K562 (cell line): ENCODE measurements at regions not wholly inside any gene's neighbourhood (a gene's known extent, or its start where the extent isn't known, plus 50 kb on each side); places are given as distances from the start of the nearest gene placed in this dataset.

Experiments
- ATAC-seq: fragments of 200-7000 bp; cut with Tn5 transposase; 3 replicates; pipeline ENCODE4 v1.9.1; 2020; ENCODE audit warnings: moderate library complexity
- BruUV-seq: library from RNA; stranded (reverse); fragments of 400-500 nt; replicated peaks from 2 replicates; lab custom pipeline; 2021; lab: Mats Ljungman, UMichigan
- CTCF ChIA-PET: fragments of 300-600 bp; formaldehyde crosslinking; extraction: SDS; loops from one replicate; lab custom pipeline; 2021; ENCODE audit warnings: low intra/inter-chr PET ratio; lab: Yijun Ruan, JAX
- POLR2A ChIA-PET: fragments of 300-600, 350-650 bp; sonication (Branson Sonifier 250); formaldehyde crosslinking; extraction: SDS; loops from one replicate; lab custom pipeline; 2021; ENCODE audit warnings: antibody characterized with exemption, inconsistent platforms; lab: Yijun Ruan, JAX
- DNase-seq, 4 experiments: peaks; one replicate each; pipeline versions ENCODE4 v3.0.0 to v3.0.0-alpha.2; 2011 to 2018; ENCODE audit warnings: low spot score in 3 of 4, mixed read lengths in 3 of 4; ENCODE audit errors: extremely low read depth in 1 of 4
- FAIRE-seq: peaks from 2 replicates; lab custom pipeline; 2011; peaks lifted over from hg19 to GRCh38; lab: Jason Lieb, UNC
- H2AFZ ChIP-seq: 2 replicates; pipeline ENCODE4 v1.6.0; 2011; ENCODE audit warnings: low read depth, low read length, control low read depth, inconsistent platforms
- H3K27ac ChIP-seq: fragments of 200-600 bp; 3 replicates; pipeline ENCODE4 v1.8.0; 2011; ENCODE audit warnings: low read depth, mild to moderate bottlenecking, control low read depth, inconsistent platforms, low read length, moderate library complexity, mixed read lengths; ENCODE audit errors: extremely low read depth
- H3K27me3 ChIP-seq, 2 experiments: fragments of 300-600 bp in 1 of 2; 2 replicates in 1 of 2; 3 replicates in 1 of 2; pipeline versions ENCODE4 v1.6.0 to v1.8.0; 2011; ENCODE audit warnings: inconsistent platforms in 2 of 2, low read length in 2 of 2, mild to moderate bottlenecking in 1 of 2, mixed read lengths in 1 of 2, moderate library complexity in 1 of 2; ENCODE audit not compliant: control insufficient read depth in 2 of 2, insufficient read depth in 2 of 2
- H3K36me3 ChIP-seq: fragments of 300-600 bp; 3 replicates; pipeline ENCODE4 v1.8.0; 2011; ENCODE audit warnings: mild to moderate bottlenecking, low read length, inconsistent platforms; ENCODE audit not compliant: control insufficient read depth, insufficient read depth
- H3K4me1 ChIP-seq, 2 experiments: fragments of 200-600 bp in 1 of 2; replicated peaks in 1 of 2; 2 replicates in 1 of 2; 3 replicates in 1 of 2; pipeline versions ENCODE4 v1.5.1 to v1.8.0; 2011; ENCODE audit warnings: inconsistent platforms in 2 of 2, low read length in 2 of 2, mild to moderate bottlenecking in 1 of 2, mixed read lengths in 1 of 2, moderate library complexity in 1 of 2; ENCODE audit not compliant: control insufficient read depth in 2 of 2, insufficient read depth in 2 of 2
- H3K4me2 ChIP-seq: 2 replicates; pipeline ENCODE4 v1.6.1; 2011; ENCODE audit warnings: low read length, control low read depth, inconsistent platforms, mixed read lengths; ENCODE audit not compliant: insufficient read depth
- H3K4me3 ChIP-seq: fragments of 200-600 bp; sonication (generic), shearing (Covaris generic); 2 replicates; pipeline ENCODE4 v1.5.1; 2016; ENCODE audit warnings: control low read depth, inconsistent platforms
- H3K79me2 ChIP-seq: fragments of 200-600 bp; 3 replicates; pipeline ENCODE4 v1.8.0; 2011; ENCODE audit warnings: low read length, inconsistent platforms; ENCODE audit not compliant: control insufficient read depth, insufficient read depth
- H3K9ac ChIP-seq, 2 experiments: 2 replicates each; pipeline versions ENCODE4 v1.6.0 to v1.6.1; 2011; ENCODE audit warnings: low read depth in 2 of 2, low read length in 2 of 2, control low read depth in 1 of 2, inconsistent platforms in 1 of 2, mild to moderate bottlenecking in 1 of 2, mixed read lengths in 1 of 2; ENCODE audit not compliant: insufficient read depth in 1 of 2
- H3K9me1 ChIP-seq: one replicate; pipeline ENCODE4 v1.6.0; 2011; ENCODE audit warnings: inconsistent platforms, mild to moderate bottlenecking, low read length, moderate library complexity; ENCODE audit not compliant: control insufficient read depth, insufficient read depth
- H3K9me3 ChIP-seq: replicated peaks from 2 replicates; pipeline ENCODE4 v1.5.1; 2011; ENCODE audit warnings: low read depth, low read length, inconsistent platforms; ENCODE audit not compliant: control insufficient read depth, insufficient read depth
- H4K20me1 ChIP-seq: replicated peaks from 2 replicates; pipeline ENCODE4 v1.6.1; 2011; ENCODE audit warnings: low read length, inconsistent platforms, mixed read lengths; ENCODE audit not compliant: control insufficient read depth, insufficient read depth
- CEBPG ChIP-seq, 3 experiments: fragments of 200-800 bp in 1 of 3; sonication (Bioruptor generic) in 1 of 3; sonication (generic) in 1 of 3; formaldehyde crosslinking in 1 of 3; IDR thresholded peaks in 2 of 3; conservative IDR thresholded peaks in 1 of 3; 2 replicates each; pipeline versions ENCODE4 v1.6.1 to v1.8.0; 2016 to 2022; ENCODE audit warnings: missing compliant biosample characterization in 2 of 3, missing genetic modification characterization in 2 of 3, mild to moderate bottlenecking in 1 of 3, missing genetic modification reagents in 1 of 3
- FOSL1 ChIP-seq: fragments of 200-800 bp; sonication (Bioruptor generic); conservative IDR thresholded peaks from 2 replicates; pipeline ENCODE4 v1.6.1; 2016; ENCODE audit warnings: missing genetic modification characterization, missing compliant biosample characterization
- JUN ChIP-seq, 2 experiments: sonication (generic) in 1 of 2; formaldehyde crosslinking in 1 of 2; IDR thresholded peaks; 2 replicates each; pipeline versions ENCODE4 v1.6.1 to v1.8.0; 2012 to 2022; ENCODE audit warnings: borderline replicate concordance in 2 of 2, mild to moderate bottlenecking in 2 of 2, improper control_type of control experiment in 1 of 2, low read depth in 1 of 2, low read length in 1 of 2, missing genetic modification reagents in 1 of 2
- JUND ChIP-seq, 2 experiments: IDR thresholded peaks; 2 replicates in 1 of 2; 3 replicates in 1 of 2; pipeline ENCODE4 v1.6.1; 2011; ENCODE audit warnings: borderline replicate concordance in 2 of 2, low read depth in 2 of 2, low read length in 2 of 2, improper control_type of control experiment in 1 of 2, missing biosample characterization in 1 of 2, missing genetic modification characterization in 1 of 2, missing genetic modification reagents in 1 of 2
- MEIS2 ChIP-seq: fragments of 450-650 bp; IDR thresholded peaks from 2 replicates; pipeline ENCODE4 v1.6.1; 2014; ENCODE audit warnings: mild to moderate bottlenecking; ENCODE audit not compliant: partially characterized antibody
- MYC ChIP-seq, 2 experiments: fragments of 250-450 bp in 1 of 2; sonication (Bioruptor Pico) in 1 of 2; IDR thresholded peaks; 2 replicates each; pipeline versions ENCODE4 v1.5.1 to v1.6.1; 2012 to 2021; ENCODE audit warnings: low read depth in 2 of 2, borderline replicate concordance in 1 of 2, improper control_type of control experiment in 1 of 2, low read length in 1 of 2, mild to moderate bottlenecking in 1 of 2, moderate library complexity in 1 of 2
- RCOR1 ChIP-seq, 2 experiments: IDR thresholded peaks; 2 replicates each; pipeline ENCODE4 v1.6.1; 2012; ENCODE audit warnings: low read depth in 2 of 2, low read length in 2 of 2, borderline replicate concordance in 1 of 2, improper control_type of control experiment in 1 of 2
- TAF9B ChIP-seq: fragments of 450-650 bp; IDR thresholded peaks from 2 replicates; pipeline ENCODE4 v1.6.1; 2018; ENCODE audit warnings: mild to moderate bottlenecking; ENCODE audit not compliant: partially characterized antibody
- ZNF212 ChIP-seq: fragments of 450-650 bp; formaldehyde crosslinking; IDR thresholded peaks from 2 replicates; pipeline ENCODE4 v1.4.0; 2020; ENCODE audit warnings: mild to moderate bottlenecking
- ZNF384 ChIP-seq: IDR thresholded peaks from 2 replicates; pipeline ENCODE4 v1.6.1; 2012; ENCODE audit warnings: low read depth, low read length, improper control_type of control experiment
- WGBS: fragments of 100-300 bp; shearing (Covaris generic); methylation state at CpG from one replicate; pipeline ENCODE4 v1.1.6; 2016; ENCODE audit warnings: low coverage, mixed read lengths; ENCODE audit not compliant: insufficient coverage; ENCODE audit errors: missing lambda C conversion rate; 5-methylcytosine and 5-hydroxymethylcytosine counted together
- in situ Hi-C: fragments of 300-500 bp; cut with MboI; formaldehyde crosslinking; loops from 4 replicates; pipeline ENCODE4 v1.15.0; 2018; ENCODE audit warnings: inconsistent platforms, mixed read lengths
- intact Hi-C: fragments of 100-400 bp; cut with micrococcal nuclease; formaldehyde crosslinking; loops from 2 replicates; pipeline ENCODE4 v1.14.2; 2022
- TF ChIP-seq, protein P1 (sequence below): fragments of 450-650 bp; IDR thresholded peaks from 2 replicates; pipeline ENCODE4 v1.6.1; 2016
- TF ChIP-seq, protein P2 (sequence below), 2 experiments: IDR thresholded peaks in 1 of 2; conservative IDR thresholded peaks in 1 of 2; 2 replicates each; pipeline ENCODE4 v1.6.1; 2016; ENCODE audit warnings: low read depth in 2 of 2, mild to moderate bottlenecking in 1 of 2, missing compliant biosample characterization in 1 of 2, missing genetic modification characterization in 1 of 2, moderate library complexity in 1 of 2
- TF ChIP-seq, protein P3 (sequence below): fragments of 200-800 bp; sonication (Bioruptor generic); IDR thresholded peaks from 2 replicates; pipeline ENCODE4 v1.6.1; 2017; ENCODE audit warnings: missing genetic modification characterization, missing compliant biosample characterization

DNA sequence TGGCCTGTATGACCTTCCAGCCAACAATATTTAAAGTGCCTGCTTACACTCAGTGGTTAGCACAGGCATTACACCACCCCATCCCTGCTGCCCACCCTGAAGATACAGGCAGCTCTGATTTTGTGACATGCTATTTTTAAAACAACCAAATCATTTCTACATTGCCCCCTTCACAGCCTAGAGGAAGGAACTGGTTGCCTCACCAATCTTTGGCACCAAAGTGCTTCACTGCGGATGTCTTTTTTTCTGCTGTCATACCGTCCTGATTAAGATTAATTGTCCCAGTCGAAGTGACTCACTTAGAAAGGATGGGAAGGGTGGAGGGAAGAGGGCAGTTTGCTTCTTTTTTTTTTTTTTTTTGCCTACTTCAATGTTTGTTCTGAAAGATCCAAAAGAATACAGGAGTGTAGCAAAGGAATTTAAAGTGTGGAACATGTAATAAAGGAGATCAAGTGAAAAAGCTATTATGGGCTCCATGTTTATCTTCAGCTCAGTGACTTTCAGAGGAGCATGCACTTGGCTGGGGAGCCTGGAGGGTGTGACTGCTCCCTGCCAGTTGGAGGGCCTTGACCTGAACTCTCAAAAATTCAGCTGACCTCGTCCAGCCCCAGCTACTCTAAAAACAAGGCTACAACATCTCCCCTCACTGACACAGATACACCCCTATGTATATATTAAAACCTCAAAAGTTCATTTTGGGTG is 501.1 kb upstream of the TNP1 start:
- Histone ChIP-seq H3K27me3 (peaks cover 0 to 6% of the 10 kb centered on the region in 2 experiments; a peak in 2 of 5 replicates), H3K4me3 (no peak overlapping the region), H2AFZ (no peak overlapping the region), H3K4me1 (peaks cover 0 to 10% of the 10 kb centered on the region in 2 experiments; a peak in 1 of 5 replicates), H3K27ac (no peak overlapping the region), H3K9me3 (no peaks in the 10 kb centered on the region), H3K79me2 (no peaks in the 10 kb centered on the region), H4K20me1 (no peaks in the 10 kb centered on the region), H3K9ac (no peak overlapping the region), H3K9me1 (no peaks in the 10 kb centered on the region), H3K4me2 (no peak overlapping the region), H3K36me3 (no peaks in the 10 kb centered on the region)
- intact Hi-C loops (no loop called here), in situ Hi-C loops (no loop called here)
- FAIRE-seq (no peak), DNase-seq (peak in 2 of 4 experiments; percentile 11 to 13), ATAC-seq (no peak)
- ChIA-PET CTCF (no interaction called here), POLR2A (no interaction called here)
- WGBS: 0% methylated on average over 3 of the region's 4 CpGs
- no TSS peak for BruUV-seq
- TF ChIP-seq ZNF212: no peak
- TF ChIP-seq RCOR1 (IDR thresholded peaks at IDR 0.05; ENCODE audit: borderline replicate concordance in 1 of 2, low read depth in 2 of 2, low read length in 2 of 2): peak in 1 of 2 experiments; percentile 25; a peak in 1 of 4 replicates
- no peak for TF ChIP-seq TAF9B
- TF ChIP-seq, protein P1, sequence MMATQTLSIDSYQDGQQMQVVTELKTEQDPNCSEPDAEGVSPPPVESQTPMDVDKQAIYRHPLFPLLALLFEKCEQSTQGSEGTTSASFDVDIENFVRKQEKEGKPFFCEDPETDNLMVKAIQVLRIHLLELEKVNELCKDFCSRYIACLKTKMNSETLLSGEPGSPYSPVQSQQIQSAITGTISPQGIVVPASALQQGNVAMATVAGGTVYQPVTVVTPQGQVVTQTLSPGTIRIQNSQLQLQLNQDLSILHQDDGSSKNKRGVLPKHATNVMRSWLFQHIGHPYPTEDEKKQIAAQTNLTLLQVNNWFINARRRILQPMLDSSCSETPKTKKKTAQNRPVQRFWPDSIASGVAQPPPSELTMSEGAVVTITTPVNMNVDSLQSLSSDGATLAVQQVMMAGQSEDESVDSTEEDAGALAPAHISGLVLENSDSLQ: peak; percentile 85
- peak; percentile 93 for TF ChIP-seq MEIS2
- 0 out of 2 replicates have a peak, but pooled peaks have one; percentile 34 for TF ChIP-seq JUN (IDR thresholded peaks at IDR 0.05; ENCODE audit: borderline replicate concordance, low read depth, low read length)
- no peak for TF ChIP-seq JUN (CRISPR knock-in tag; IDR thresholded peaks at IDR 0.05; ENCODE audit: borderline replicate concordance)
- TF ChIP-seq, protein P2, sequence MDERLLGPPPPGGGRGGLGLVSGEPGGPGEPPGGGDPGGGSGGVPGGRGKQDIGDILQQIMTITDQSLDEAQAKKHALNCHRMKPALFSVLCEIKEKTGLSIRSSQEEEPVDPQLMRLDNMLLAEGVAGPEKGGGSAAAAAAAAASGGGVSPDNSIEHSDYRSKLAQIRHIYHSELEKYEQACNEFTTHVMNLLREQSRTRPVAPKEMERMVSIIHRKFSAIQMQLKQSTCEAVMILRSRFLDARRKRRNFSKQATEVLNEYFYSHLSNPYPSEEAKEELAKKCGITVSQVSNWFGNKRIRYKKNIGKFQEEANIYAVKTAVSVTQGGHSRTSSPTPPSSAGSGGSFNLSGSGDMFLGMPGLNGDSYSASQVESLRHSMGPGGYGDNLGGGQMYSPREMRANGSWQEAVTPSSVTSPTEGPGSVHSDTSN (CRISPR knock-in tag; IDR thresholded peaks at IDR 0.05; ENCODE audit: low read depth): peak; percentile 40
- TF ChIP-seq, protein P2 (tag; conservative IDR thresholded peaks at IDR 0.05; ENCODE audit: low read depth): peak; percentile 95
- TF ChIP-seq, protein P3, sequence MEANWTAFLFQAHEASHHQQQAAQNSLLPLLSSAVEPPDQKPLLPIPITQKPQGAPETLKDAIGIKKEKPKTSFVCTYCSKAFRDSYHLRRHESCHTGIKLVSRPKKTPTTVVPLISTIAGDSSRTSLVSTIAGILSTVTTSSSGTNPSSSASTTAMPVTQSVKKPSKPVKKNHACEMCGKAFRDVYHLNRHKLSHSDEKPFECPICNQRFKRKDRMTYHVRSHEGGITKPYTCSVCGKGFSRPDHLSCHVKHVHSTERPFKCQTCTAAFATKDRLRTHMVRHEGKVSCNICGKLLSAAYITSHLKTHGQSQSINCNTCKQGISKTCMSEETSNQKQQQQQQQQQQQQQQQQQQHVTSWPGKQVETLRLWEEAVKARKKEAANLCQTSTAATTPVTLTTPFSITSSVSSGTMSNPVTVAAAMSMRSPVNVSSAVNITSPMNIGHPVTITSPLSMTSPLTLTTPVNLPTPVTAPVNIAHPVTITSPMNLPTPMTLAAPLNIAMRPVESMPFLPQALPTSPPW (CRISPR knock-in tag): peak; percentile 53
- TF ChIP-seq FOSL1: peak; percentile 80
- TF ChIP-seq MYC (IDR thresholded peaks at IDR 0.05; ENCODE audit: low read depth, low read length): no peak
- TF ChIP-seq MYC (CRISPR knock-in tag; IDR thresholded peaks at IDR 0.05; ENCODE audit: borderline replicate concordance, low read depth): no peak
- TF ChIP-seq CEBPG (CRISPR knock-in tag; IDR thresholded peaks at IDR 0.05): no peak
- TF ChIP-seq CEBPG (tag; conservative IDR thresholded peaks at IDR 0.05 in 1 of 2, IDR thresholded peaks at IDR 0.05 in 1 of 2): peak; percentile 28 to 36; a peak in 1 of 4 replicates
- TF ChIP-seq ZNF384: peak; percentile 71
- peak; percentile 54 for TF ChIP-seq JUND (IDR thresholded peaks at IDR 0.05; ENCODE audit: borderline replicate concordance, low read depth, low read length)
- peak; percentile 36; the same call in 1 of the 3 replicates for TF ChIP-seq JUND (tag; IDR thresholded peaks at IDR 0.05; ENCODE audit: borderline replicate concordance, low read depth, low read length)
